ENCODE measurements at regions not wholly inside any gene's neighbourhood (a gene's known extent, or its start where the extent isn't known, plus 50 kb on each side); places are given as distances from the start of the nearest gene placed in this dataset.

GRCh38 chr14:87547536-87547935, 445.4 kb downstream of the GALC start:
- no peak for TF ChIP-seq CTCF (IDR thresholded peaks at IDR 0.05)
- peaks cover 20% of the 10 kb centered on the region for H3K9me3 Mint-ChIP-seq
- no peak overlapping the region for H3K27ac Mint-ChIP-seq
- no peaks in the 10 kb centered on the region for H3K4me1 Mint-ChIP-seq
- H3K4me3 Mint-ChIP-seq, result no peak overlapping the region
- H3K27me3 Mint-ChIP-seq (ENCODE audit: low read depth, poor library complexity), result no peaks in the 10 kb centered on the region
- DNase-seq, result no peak
- H3K36me3 Mint-ChIP-seq (ENCODE audit: low read depth), result no peaks in the 10 kb centered on the region

- Mint-ChIP-seq H3K4me3 (no peak overlapping the region), H3K36me3 (ENCODE audit: low read depth) (no peaks in the 10 kb centered on the region), H3K27me3 (ENCODE audit: low read depth, poor library complexity) (peaks cover 9% of the 10 kb centered on the region), H3K27ac (no peak overlapping the region), H3K4me1 (no peaks in the 10 kb centered on the region), H3K9me3 (no peaks in the 10 kb centered on the region)
- DNase-seq, result no peak
- TF ChIP-seq CTCF (IDR thresholded peaks at IDR 0.05), result no peak
These were observed 450.7 kb downstream of the GALC start for GRCh38 chr14:87542288-87542687.

- Mint-ChIP-seq H3K27me3 (ENCODE audit: low read depth, poor library complexity) (peaks cover 9% of the 10 kb centered on the region), H3K4me1 (no peaks in the 10 kb centered on the region)
- TF ChIP-seq CTCF (IDR thresholded peaks at IDR 0.05), result no peak
These were observed 452.6 kb downstream of the GALC start for GRCh38 chr14:87540339-87540738.

GRCh38 chr14:87529081-87529480, 463.9 kb downstream of the GALC start:
- H3K9me3 Mint-ChIP-seq, result no peaks in the 10 kb centered on the region
- peaks cover 7% of the 10 kb centered on the region for H3K27me3 Mint-ChIP-seq (ENCODE audit: low read depth, poor library complexity)
- no peak overlapping the region for H3K27ac Mint-ChIP-seq
- no peaks in the 10 kb centered on the region for H3K36me3 Mint-ChIP-seq (ENCODE audit: low read depth)
- no peaks in the 10 kb centered on the region for H3K4me1 Mint-ChIP-seq
- no peak for DNase-seq
- no peak for TF ChIP-seq CTCF (IDR thresholded peaks at IDR 0.05)
- H3K4me3 Mint-ChIP-seq, result no peak overlapping the region

More at GRCh38 chr14:87540339-87540738, 452.6 kb downstream of the GALC start:
- DNase-seq, result no peak
- Mint-ChIP-seq H3K4me3 (no peak overlapping the region), H3K9me3 (no peaks in the 10 kb centered on the region), H3K27ac (no peak overlapping the region), H3K36me3 (ENCODE audit: low read depth) (no peaks in the 10 kb centered on the region)

GRCh38 chr14:87526731-87527130, 466.3 kb downstream of the GALC start:
- Mint-ChIP-seq H3K36me3 (ENCODE audit: low read depth) (no peaks in the 10 kb centered on the region), H3K27ac (no peak overlapping the region), H3K9me3 (no peaks in the 10 kb centered on the region), H3K4me3 (no peak overlapping the region), H3K27me3 (ENCODE audit: low read depth, poor library complexity) (peaks cover 7% of the 10 kb centered on the region), H3K4me1 (peaks cover 8% of the 10 kb centered on the region)
- no peak for DNase-seq
- TF ChIP-seq CTCF (IDR thresholded peaks at IDR 0.05), result no peak

GRCh38 chr14:87524011-87524410, 469.0 kb downstream of the GALC start:
- Mint-ChIP-seq H3K27me3 (ENCODE audit: low read depth, poor library complexity) (peaks cover 4% of the 10 kb centered on the region), H3K4me1 (peaks cover 8% of the 10 kb centered on the region), H3K9me3 (no peaks in the 10 kb centered on the region), H3K27ac (no peak overlapping the region), H3K36me3 (ENCODE audit: low read depth) (no peaks in the 10 kb centered on the region), H3K4me3 (no peak overlapping the region)
- no peak for DNase-seq
- no peak for TF ChIP-seq CTCF (IDR thresholded peaks at IDR 0.05)

Data from nephron progenitor cell (in vitro differentiated cells).